Nephron progenitor cell (in vitro differentiated cells): ENCODE measurements at regions not wholly inside any gene's neighbourhood (a gene's known extent, or its start where the extent isn't known, plus 50 kb on each side); places are given as distances from the start of the nearest gene placed in this dataset.
A peak's percentile ranks its signal among the peaks of the same experiment; 100 is the strongest.

Source experiments
- DNase-seq: peaks from one replicate; pipeline ENCODE4 v3.0.0; 2021
- H3K27ac Mint-ChIP-seq: 2 replicates; pipeline ENCODE4 v1.8.0; 2021; ENCODE audit warnings: mild to moderate bottlenecking, moderate library complexity, mixed read lengths
- H3K27me3 Mint-ChIP-seq: 2 replicates; pipeline ENCODE4 v1.8.0; 2021; ENCODE audit warnings: mild to moderate bottlenecking, low read depth, mixed read lengths; ENCODE audit not compliant: poor library complexity
- H3K36me3 Mint-ChIP-seq: 2 replicates; pipeline ENCODE4 v1.8.0; 2021; ENCODE audit warnings: low read depth, mixed read lengths
- H3K4me1 Mint-ChIP-seq: 2 replicates; pipeline ENCODE4 v1.8.0; 2021; ENCODE audit warnings: mixed read lengths
- H3K4me3 Mint-ChIP-seq: 2 replicates; pipeline ENCODE4 v1.8.0; 2021; ENCODE audit warnings: mild to moderate bottlenecking, moderate library complexity, mixed read lengths
- H3K9me3 Mint-ChIP-seq: 2 replicates; pipeline ENCODE4 v1.8.0; 2021; ENCODE audit warnings: mild to moderate bottlenecking, moderate library complexity, mixed read lengths
- CTCF ChIP-seq: fragments of 200-600 bp; sonication (generic); IDR thresholded peaks from 2 replicates; pipeline ENCODE4 v1.5.0; 2021; ENCODE audit warnings: antibody characterized with exemption

GRCh38 chr5:118321081-118321480 is 667.3 kb downstream of the DTWD2 start:
- no peak overlapping the region for H3K27ac Mint-ChIP-seq
- H3K36me3 Mint-ChIP-seq: peaks cover 14% of the 10 kb centered on the region
- H3K4me1 Mint-ChIP-seq: no peaks in the 10 kb centered on the region
- TF ChIP-seq CTCF: no peak
- peaks cover 33% of the 10 kb centered on the region for H3K9me3 Mint-ChIP-seq
- H3K4me3 Mint-ChIP-seq: no peak overlapping the region
- no peak for DNase-seq
- H3K27me3 Mint-ChIP-seq: no peaks in the 10 kb centered on the region

GRCh38 chr5:118320121-118320520 is 668.2 kb downstream of the DTWD2 start:
- Mint-ChIP-seq H3K4me1 (no peaks in the 10 kb centered on the region), H3K27me3 (no peaks in the 10 kb centered on the region), H3K4me3 (no peak overlapping the region), H3K27ac (peak overlapping the region; percentile 44), H3K36me3 (peaks cover 14% of the 10 kb centered on the region), H3K9me3 (peaks cover 33% of the 10 kb centered on the region)
- TF ChIP-seq CTCF: no peak
- DNase-seq: no peak

GRCh38 chr5:118314931-118315330 is 673.4 kb downstream of the DTWD2 start:
- Mint-ChIP-seq H3K27ac (no peak overlapping the region), H3K4me3 (no peak overlapping the region), H3K9me3 (no peaks in the 10 kb centered on the region), H3K4me1 (peaks cover 22% of the 10 kb centered on the region), H3K36me3 (no peaks in the 10 kb centered on the region), H3K27me3 (no peaks in the 10 kb centered on the region)
- DNase-seq: no peak
- TF ChIP-seq CTCF: no peak

GRCh38 chr5:118311103-118311819 is 677.1 kb downstream of the DTWD2 start:
- peaks cover 22% of the 10 kb centered on the region for H3K4me1 Mint-ChIP-seq
- H3K36me3 Mint-ChIP-seq: no peaks in the 10 kb centered on the region
- H3K4me3 Mint-ChIP-seq: no peak overlapping the region
- no peaks in the 10 kb centered on the region for H3K27me3 Mint-ChIP-seq
- no peak overlapping the region for H3K27ac Mint-ChIP-seq
- TF ChIP-seq CTCF: no peak
- DNase-seq: no peak
- H3K9me3 Mint-ChIP-seq: no peaks in the 10 kb centered on the region

- H3K4me3 Mint-ChIP-seq: no peak overlapping the region
- H3K27ac Mint-ChIP-seq: no peak overlapping the region
- TF ChIP-seq CTCF: no peak
Observed at GRCh38 chr5:118310401-118310800, 677.9 kb downstream of the DTWD2 start.

GRCh38 chr5:118303296-118303695 is 685.1 kb downstream of the DTWD2 start:
- Mint-ChIP-seq H3K4me3 (no peak overlapping the region), H3K27me3 (no peaks in the 10 kb centered on the region), H3K4me1 (no peaks in the 10 kb centered on the region)

More at GRCh38 chr5:118310401-118310800, 677.9 kb downstream of the DTWD2 start:
- Mint-ChIP-seq H3K4me1 (peaks cover 22% of the 10 kb centered on the region), H3K27me3 (no peaks in the 10 kb centered on the region), H3K36me3 (no peaks in the 10 kb centered on the region), H3K9me3 (no peaks in the 10 kb centered on the region)
- DNase-seq: no peak

More at GRCh38 chr5:118303296-118303695, 685.1 kb downstream of the DTWD2 start:
- no peaks in the 10 kb centered on the region for H3K9me3 Mint-ChIP-seq
- H3K27ac Mint-ChIP-seq: no peak overlapping the region
- no peak for TF ChIP-seq CTCF
- no peaks in the 10 kb centered on the region for H3K36me3 Mint-ChIP-seq
- DNase-seq: no peak
